ENCODE measurements at regions not wholly inside any gene's neighbourhood (a gene's known extent, or its start where the extent isn't known, plus 50 kb on each side); places are given as distances from the start of the nearest gene placed in this dataset.

DNA sequence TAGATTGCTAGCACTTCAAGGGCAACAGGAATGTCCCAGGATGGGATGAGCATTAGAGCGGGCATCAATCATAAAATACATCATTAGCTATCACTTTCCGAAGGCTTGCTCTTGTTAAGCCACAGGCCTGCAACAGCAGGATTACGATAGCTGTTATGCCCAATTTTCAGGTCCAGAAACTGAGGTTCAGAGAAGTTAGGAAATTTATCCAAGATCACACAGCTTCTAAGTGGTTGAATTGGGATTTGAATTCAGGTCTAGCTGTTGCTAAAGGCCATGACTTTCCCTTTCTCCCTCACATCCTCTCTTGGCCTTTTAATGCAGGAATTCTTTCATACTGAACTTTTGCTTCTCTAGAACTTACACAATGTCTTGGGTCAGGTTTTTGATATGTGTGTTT lies 119.4 kb upstream of the ERCC6L2 start:
- no peak for DNase-seq

DNA sequence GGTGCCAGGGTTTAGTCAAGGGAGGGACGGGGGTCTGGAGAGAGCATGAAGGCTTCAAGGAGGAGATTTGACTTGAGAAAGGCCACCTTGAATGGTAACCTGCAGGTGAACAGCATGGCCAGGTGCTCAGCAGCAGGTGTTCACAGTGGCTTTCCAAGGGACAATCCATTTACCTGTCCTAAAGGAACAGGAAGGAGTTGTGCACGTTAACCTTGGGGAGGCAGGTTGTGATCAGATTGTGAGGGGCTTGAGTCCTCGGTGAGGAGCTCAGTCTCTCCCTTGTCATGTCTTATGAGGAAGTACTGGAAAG lies 120.1 kb upstream of the ERCC6L2 start:
- no peak for DNase-seq

DNA sequence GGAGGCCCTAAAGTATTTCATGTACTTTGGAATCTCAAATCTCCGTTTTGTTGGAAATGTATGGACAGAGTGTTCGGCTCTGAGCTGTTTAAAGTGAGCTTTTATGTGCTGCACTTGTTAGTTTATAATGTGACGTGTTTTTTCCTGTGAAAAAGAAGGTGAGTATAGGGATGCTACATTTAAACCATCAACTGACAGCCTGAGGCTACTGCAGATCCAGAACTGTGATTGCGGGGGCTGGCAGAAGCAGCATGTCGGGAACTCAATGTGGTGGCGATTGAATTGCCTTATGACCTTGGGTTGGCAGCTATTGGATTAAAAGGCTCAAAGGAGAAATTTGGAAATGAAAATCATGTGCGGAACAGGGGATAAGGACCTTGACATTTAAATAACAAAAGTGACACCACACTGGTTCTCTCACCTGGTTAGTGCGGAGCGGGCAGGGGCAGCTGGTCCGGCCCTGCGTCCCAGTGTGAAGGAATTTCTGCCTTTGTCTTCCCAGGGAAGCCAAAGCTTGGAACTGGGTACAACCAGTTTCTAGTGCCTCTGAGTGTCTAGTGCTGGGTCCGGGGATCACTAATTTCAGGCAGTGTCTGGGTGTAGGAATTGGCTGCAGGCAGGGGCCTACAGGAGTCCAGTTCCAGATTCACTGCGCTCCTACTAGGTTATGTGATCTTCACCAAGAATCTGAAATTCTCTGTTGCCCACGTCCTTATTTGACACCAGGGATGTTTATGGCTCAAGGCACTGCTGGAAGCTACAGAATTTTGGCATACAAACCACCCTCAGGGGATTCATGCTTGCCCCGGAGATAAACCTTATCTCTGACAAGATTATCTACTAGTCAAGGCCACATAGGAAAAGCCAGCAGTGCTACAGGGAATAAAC lies 120.7 kb upstream of the ERCC6L2 start:
- no peak for DNase-seq

DNA sequence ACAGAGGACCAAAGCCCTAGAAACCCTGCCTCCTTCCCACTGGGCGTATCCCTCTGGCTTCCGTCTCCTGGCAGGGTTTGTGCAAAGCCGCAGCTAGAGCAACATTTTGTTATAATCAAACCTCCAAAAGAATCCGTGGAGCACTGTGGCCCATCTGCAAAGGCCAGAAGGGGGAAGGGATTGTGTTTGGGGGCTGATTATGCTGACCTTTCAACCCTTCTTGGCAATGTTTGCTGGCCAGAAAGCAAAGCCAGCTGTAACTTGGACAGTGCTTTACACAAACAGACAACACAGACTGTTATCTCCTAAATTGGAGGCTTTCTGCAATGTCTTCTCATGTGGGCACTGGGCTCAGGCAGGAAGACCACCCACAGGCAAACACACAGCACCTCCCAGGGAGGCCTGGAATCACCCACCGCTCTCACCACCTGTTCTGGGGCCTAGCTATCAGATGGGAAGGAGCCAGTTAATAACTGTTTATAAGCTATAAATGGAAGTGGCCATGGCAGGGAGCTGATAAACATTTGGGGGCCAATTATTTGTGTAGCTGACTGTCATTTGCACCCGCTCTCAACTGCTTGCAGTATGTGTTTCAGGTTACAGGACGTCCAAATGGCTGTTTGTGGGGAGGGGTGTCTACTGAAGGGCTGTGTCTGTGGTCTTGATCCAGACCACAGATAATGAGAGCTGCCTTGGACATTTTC lies 121.6 kb upstream of the ERCC6L2 start:
- no peak for DNase-seq

DNA sequence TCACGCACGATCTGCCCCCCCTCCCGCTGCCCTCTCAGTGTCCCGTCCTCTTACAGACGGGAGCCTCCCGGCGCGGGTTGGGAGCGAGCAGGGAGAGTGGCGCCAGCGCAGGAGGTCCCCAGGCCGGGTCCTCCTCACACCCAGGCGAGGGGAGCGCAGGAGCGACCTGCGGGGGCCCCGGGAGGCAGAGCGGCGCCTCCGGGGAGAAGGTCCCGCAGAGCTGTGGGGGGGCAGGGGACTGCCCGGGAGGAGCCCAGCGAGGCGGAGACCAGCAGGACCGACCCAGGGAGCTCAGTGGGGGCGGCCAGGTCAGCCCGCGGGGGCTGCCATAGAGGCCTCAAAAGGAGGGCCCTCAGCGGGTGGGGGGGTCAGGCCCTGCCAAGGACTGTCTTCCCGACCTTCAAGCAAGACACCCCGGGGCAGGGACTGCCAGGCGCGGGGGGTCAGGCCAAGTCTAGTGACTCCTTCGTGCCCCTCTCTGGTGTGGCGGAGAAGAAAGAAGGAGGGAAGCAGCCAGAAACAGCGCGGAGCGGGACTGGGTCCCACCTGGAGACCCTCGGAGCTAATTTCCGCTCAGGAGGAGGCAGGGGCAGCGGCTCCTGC lies 123.3 kb upstream of the ERCC6L2 start:
- no peak for DNase-seq

DNA sequence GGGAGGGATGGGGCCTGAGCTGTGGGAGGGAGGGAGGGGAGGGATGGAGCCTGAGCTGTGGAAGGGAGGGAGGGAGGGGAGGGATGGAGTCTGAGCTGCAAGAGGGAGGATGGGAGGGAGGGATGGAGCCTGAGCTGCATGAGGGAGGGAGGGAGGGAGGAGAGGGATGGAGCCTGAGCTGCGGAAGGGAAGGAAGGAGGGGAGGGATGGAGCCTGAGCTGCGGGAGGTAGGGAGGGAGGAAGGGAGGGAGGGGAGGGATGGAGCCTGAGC lies 124.0 kb upstream of the ERCC6L2 start:
- DNase-seq, result no peak

DNA sequence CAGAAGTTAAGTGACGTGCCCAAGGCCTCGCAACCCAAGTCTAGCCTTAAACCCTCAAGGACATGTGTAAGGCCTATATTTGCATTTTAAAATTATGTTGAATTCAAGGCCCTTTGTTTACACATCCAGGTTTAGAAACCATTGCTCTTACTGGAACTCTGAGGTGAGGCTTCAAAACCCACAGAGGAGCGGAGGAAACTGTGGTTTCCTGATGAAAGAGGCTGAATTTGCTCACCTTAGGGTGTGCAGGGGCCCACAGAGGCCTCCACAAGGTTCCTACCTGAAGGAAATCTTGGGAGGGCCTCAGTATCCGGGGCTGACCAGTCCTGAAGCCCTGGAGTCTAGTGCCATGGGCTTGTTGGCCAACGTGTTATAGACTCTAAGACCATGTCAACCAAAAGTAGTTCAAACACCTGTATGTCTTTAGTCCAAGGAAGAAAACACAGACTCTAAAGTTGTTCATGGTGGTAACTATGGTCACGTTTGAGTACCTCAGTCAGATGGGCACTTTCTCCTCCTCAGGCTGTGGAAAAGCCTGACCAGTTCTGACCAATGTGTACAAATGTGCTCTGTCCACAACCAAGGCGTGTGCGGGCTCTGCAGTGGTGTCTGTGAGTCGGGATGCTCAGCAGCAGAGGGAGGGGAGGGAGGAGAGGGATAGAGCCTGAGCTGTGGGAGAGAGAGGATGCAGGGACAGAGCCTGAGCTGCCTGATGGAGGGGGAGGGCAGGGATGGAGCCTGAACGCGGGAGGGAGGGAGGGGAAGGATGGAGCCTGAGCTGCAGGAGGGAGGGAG lies 124.6 kb upstream of the ERCC6L2 start:
- peak in 2 of 5 experiments; percentile 55 to 78 for DNase-seq

DNA sequence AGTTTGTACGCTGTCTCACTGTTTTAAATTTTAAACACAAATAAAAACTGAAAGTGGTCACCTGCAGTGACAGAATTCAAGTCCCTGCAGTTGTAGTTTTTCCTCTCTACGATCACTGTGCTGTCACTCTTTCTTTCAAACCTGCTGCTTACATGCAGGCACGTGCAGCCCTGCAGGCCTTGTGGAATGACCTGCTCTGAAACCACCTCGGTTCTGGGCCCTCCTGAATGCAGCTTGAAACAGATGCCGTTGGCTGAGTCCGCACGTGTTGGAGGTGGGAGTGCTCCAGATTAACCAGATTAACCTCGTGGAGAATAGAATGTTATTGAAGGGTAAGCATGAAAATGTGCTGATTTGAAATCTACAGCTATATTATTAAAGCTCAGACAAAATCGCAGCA lies 126.0 kb upstream of the ERCC6L2 start:
- no peak for DNase-seq

DNA sequence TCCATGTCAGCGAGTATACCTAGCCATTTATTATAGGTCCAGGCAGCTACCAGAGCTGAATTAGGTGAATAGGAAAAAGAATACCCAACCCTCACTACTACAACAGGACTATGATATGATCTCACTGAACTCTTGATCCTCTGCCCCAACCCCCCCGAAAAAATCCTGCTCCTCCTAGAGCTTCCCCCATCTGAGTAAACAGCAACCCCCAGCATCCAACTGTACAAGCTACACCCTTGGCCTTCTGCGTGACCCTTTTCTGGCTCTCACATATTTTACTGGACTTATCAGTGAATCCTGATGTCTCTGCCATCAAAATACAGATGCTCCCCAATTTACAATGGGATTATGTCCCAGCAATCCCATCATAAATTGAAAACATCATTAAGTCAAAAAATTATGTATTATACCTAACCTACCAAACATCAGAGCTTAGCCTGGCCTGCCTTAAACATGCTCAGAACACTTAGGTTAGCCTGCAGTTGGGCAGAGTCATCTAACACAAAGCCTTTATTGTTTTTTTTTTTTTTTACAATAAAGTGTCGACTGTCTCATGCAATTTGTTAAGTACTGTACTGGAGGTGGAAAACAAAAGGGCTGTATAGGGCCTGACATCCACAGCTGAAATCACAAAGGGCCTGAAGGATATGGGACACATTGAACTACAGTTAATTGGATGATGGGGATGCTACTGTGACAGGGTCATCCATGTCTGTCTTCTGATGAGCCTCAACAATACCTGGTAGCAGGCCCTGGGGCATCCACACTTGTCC lies 128.9 kb upstream of the ERCC6L2 start:
- DNase-seq, result no peak

DNA sequence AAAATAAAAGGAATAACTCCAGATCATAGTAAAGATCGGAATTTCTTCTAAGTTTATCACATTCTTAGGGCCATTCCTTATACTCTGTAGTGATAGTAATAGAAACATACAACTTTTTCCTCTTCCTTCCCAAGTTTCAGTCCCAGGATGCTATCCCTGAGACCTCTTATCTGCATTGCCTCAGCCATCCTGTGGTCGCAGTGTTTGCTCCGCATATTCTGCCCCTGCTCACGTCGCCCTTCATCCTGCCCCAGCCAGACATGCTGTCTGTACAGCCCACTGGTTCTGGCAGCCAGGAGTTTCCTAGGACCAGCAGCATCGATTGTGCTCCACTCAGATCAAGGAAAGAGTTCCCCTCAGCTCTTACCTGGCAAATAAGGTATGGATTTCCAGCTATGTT lies 132.7 kb upstream of the ERCC6L2 start:
- DNase-seq, result no peak

DNA sequence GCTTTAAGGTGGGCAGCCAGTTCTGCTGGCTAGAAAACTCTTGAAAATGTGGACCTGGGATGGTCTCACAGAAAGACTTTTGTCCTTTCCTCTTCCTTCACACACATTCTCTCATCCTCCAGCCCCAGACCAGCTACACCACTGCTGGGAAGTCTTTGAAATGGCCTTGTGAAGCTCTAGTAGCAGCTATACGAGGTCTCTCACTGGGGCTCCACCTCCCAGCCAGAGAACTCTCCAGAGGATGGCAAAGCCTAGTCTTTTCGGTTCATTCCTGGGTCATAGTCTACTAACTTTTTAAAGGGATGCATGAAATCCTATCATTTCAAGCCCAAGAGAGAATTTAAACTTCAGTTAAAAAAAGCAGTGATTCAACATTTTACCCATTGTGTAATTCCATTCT lies 133.9 kb upstream of the ERCC6L2 start:
- no peak for DNase-seq

DNA sequence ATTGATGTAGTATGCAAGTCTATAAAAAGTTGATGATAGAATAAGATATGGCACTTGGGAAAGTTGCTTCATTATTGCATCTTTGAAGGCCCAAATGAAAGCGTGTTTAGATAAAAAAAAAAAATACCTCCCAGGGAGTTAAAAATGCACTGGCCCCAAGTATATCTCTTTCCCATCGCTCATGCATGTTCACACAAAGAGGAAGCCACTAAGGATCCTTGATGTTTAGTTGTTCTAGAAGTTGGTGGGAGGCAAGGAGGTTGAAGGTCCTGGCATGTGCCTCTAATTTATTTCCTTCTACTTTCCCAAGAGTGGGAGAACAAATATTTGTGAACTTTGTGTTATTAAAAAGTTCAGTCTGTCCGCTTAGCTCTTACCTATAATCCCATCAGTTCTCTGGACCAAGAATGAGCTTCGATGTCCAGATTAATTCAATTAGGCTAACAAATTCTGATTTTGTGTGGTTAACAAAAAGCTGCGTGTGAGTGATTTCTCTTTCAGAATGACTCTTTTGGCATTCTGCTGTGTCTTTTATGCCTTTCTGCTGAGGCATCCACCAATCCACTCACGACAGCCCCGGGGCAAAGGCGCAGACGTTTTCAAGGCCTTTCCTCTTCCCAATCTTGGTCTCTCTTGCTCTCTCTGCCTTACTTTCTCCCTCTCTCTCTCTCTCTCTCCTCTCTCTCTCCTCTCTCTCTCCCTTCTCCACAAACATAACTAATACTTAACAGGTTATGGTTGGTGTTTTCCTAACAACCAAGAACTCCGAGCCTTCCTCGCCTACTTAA lies 135.1 kb upstream of the ERCC6L2 start:
- DNase-seq, result peak in 1 of 5 experiments; percentile 30

DNA sequence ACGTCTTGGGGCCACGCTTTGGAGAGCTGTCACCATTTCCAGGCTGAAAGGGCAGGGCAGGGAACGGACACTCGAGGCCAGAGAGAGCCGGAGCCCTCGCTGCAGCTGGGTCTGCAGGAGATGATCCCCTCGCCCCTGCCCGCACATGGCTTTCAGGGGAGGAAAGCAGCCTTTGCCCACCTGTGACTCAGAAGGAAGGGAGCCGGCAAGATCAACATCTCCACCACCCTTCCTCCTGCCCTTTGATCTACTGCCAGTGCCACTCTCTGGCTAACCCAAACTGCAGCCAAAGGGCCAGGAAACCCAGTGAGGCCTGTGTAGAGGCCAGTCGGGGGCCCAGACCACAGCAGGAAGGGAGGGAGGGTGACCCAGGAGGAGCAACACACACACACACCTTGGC lies 137.1 kb upstream of the ERCC6L2 start:
- DNase-seq, result no peak

DNA sequence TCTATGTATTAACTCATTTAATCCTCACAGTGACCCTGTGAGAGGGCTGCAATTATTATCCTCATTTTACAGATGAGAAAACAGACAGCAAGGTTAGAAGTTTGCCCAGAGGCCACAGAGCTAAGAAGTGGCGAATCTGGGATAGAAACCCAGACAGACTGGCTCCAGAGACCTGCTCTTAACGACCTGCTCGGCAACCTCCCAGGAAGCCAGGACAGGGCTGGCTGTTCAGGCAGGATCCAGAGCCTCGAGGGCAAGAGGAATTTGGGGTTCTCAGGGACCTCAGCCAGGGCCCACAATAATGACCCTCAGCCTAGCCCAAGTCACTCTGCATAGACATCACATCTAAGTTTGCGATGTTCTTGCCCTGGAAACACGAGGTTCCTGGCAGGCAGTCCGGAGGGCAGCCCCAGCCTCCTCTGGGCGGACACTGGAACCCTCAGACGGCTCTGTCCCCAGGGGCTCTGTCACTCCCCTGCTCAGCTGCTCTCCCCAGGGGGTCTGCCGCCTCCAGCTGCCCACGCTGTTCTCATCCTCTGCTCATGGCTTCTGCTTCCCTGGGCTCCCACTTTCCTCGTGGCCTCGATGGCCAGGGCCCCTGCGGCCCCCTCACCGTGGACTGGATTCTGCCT lies 138.5 kb upstream of the ERCC6L2 start:
- no peak for DNase-seq

DNA sequence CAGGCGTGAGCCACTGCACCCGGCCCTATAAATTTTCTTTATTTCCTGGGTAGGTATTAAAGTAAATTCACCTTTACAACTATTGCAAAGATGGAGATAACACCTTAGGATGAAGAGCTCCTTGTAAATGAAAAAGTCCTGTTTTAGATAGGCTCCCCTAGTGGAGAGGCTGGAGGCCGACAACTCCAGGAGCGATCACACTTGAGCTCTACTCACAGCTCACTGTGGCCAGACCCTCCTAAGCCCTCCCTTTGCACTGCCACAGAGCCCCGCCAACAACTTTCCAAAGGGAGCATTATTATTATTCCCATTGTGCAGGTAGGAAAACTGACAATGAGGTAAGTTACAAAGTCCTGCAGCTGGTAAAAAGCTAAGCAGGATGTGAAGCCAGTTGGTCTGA lies 139.1 kb upstream of the ERCC6L2 start:
- peak in 1 of 5 experiments; percentile 11 for DNase-seq

DNA sequence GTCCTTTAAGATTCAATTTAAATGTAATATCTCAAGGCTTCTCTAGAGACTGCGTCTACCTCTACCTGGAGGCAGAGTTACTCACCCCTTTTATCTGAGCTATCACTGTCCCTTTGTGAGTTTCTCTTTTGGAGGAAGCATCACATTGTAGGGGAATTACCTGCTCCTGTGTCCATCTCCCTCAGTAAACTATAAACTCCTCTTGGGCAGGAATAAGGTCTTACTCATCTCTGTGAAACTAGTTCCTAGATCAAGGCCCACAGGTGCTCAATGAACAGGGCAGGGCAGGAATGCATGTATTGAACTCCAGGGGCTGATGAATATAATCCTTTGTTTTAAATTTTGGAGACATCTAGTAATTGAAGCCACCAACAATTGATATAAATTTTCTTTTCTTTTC lies 139.8 kb upstream of the ERCC6L2 start:
- DNase-seq, result no peak

DNA sequence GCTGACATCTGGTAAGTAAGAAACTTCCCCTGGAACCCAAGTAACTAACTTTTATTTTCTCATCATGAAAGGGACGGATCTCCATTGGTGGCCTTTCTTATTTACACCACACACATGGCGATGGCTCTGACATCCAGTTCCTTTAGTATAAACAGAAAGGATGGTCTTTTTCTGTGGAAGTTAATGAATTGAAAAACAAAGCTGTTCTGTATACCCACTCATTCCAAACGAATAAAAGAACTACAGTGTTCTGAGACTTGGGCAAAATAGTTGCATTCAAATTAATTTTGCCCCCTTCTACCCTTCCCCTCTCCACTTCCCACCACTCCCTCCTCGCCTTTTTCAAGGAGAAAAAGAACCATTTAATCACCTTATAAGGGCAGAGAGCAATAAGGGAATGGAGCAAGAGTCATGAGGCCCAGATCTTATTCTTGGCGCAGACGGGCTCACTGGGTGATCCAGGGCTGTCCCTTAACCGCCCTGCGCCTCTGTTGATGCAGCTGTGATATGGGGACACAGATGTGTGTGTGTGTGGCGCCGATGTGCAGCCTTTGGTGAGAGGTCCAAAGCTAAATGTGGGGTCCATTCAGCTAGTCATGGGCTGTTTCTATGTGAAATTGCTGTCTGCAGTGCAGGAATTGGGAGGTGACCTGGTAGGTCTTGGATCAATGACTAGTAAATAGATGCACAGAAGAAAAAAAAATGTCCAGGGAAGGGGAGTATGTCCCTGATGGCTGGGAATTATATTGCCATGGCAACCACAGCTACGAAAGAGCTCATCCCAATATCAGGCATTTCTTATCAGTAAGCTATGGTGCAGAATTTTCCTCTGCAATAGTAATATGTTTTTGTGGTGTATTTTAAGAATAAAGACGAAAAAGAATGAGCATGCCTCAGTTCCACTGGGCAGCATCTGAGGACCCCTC lies 141.5 kb upstream of the ERCC6L2 start:
- DNase-seq, result no peak

DNA sequence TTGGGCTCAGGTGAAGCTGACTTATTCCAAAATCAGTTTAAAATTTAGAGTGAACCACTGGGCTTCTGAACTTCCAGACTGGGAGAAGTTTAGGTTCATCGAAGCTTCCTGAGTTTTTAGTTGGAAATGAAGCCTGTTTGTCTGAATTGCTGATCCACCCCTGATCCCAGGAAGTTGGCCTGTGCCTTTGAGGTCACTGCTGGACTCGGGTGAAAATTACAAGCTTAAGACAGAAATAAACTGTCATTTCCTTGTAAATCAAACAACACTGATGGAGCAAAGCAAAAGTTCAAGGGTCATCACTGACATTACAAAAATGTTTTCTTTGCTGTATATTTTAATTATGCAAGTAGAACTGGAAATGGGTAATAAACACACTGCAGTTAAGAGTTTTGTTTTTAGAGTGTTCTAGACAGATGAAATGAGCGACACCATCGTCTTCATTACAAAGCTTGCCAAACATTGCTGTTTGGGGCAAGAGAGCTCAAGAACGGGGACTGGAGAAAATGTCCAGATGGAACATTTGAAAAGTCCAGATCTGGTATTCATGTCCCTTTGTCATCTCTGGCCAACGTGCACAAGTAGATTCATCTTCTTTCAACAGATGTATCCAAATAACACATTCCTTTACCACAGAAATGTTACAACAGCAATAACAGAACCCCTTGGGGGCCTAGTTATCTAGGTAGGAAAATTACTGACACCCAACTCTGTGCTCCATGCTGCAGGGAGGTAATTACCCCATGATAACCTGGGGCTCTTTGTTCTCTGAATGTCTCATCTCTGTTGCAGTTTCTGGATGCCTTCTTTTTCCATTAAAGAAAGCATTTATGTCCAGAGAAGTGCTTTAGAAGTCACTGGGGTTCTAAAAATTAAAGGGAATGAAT lies 142.4 kb upstream of the ERCC6L2 start:
- DNase-seq, result no peak

DNA sequence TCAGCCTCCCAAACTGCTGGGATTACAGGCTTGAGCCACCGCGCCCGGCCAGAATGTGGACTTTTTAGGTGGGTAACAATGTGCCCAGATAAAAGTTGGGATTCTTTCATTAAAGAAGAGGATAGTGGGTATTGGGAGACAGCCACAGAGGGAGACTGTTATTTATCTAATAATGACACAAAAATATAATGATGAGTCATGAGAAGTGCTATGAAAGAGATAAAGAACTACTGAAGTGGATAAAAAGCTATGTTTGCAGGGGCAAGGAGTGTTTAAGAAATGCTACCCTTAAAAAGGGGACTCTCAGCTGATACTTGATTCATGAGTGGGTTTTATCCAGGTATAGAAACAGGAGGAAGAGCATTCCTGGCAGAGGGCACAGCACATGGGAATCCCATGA lies 143.6 kb upstream of the ERCC6L2 start:
- no peak for DNase-seq
